GM13976 (cell line): ENCODE measurements at regions not wholly inside any gene's neighbourhood (a gene's known extent, or its start where the extent isn't known, plus 50 kb on each side); places are given as distances from the start of the nearest gene placed in this dataset.
"Not testable (repeated sequence)": the region's sequence is repeated elsewhere in the genome, so short reads cannot be mapped to it uniquely, and the experiment has no call there.

Experiments used
- DNase-seq: peaks from one replicate; pipeline ENCODE4 v3.0.0; 2012; ENCODE audit warnings: low spot score
- CTCF ChIP-seq: IDR thresholded peaks from 2 replicates; pipeline ENCODE4 v1.5.1; 2012; ENCODE audit warnings: borderline replicate concordance, mild to moderate bottlenecking; ENCODE audit not compliant: insufficient read depth; ENCODE audit errors: extremely low read depth, missing control alignments, control extremely low read depth
- in situ Hi-C: fragments of 300-500 bp; cut with MboI; formaldehyde crosslinking; loops from one replicate; pipeline ENCODE4 v1.12.0; 2022; ENCODE audit warnings: low sequenced_read_pairs, mixed read lengths, inconsistent platforms; ENCODE audit not compliant: unreplicated experiment

GRCh38 chr5:17992291-17992690 lies 358.0 kb downstream of the TAF11L14 start:
- TF ChIP-seq CTCF: no peak
- in situ Hi-C loops: no loop called here
- DNase-seq: no peak

- no peak for TF ChIP-seq CTCF
- no peak for DNase-seq
- in situ Hi-C loops: no loop called here
These were observed 361.7 kb downstream of the TAF11L14 start for GRCh38 chr5:17995997-17996396.

DNA sequence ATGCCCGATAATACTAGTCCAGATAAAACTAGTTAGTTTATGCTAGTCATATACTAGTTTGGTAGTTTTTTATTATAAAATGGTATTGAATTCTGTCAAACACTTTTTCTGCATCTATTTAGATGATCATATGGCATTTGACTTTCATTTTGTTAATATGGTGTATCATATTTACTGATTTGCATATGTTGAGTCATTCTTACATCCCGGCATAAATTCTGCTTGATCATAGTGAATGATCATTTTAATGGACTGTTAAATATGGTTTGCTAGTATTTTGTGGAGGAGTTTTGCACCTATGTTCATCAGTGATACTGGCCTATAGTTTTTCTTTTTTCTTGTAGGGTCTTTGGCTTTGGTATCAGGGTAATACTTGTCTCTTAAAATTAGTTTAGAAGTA lies 365.6 kb downstream of the TAF11L14 start:
- in situ Hi-C loops: no loop called here

GRCh38 chr5:18000744-18001143 lies 366.5 kb downstream of the TAF11L14 start:
- no peak for TF ChIP-seq CTCF
- DNase-seq: no peak
- in situ Hi-C loops: no loop called here

More for the DNA sequence above, 365.6 kb downstream of the TAF11L14 start:
- no peak for TF ChIP-seq CTCF
- DNase-seq: no peak

DNA sequence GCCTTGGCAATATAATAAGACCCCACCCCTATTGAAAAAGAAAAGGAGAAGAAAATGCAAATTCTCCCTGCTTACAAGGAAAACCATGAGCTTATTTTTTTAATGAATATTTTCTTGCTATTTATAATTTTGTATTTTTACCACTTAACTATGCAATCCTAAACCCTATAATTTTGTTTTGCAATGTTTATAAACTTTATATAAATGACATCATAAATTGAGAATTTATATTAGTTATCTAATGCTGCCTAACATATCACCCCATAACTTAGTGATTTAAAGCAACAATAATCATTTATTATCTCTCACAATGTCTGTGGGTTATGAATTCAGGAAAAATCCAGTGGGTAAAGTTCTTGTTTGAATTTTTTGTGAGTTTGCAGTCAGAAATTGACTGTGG lies 369.1 kb downstream of the TAF11L14 start:
- TF ChIP-seq CTCF: no peak
- in situ Hi-C loops: no loop called here
- DNase-seq: no peak

DNA sequence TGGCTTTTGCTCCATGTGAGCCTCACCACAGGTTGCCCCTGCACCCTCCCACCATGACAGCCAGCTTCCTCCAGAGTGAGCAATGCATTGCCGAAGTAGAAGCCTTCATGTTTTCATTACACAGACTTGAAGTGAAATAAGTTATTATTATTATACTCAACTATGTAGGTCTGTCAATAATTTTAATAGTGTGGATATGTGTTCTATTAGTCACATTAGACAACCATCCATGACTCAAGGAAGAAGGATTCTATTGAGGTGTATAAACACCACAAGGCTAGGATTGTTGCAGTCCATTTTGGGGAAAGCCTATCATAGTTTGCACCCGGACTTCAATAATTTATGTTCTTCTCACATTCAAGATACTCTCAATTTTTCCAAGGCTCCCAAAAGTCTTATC lies 369.5 kb downstream of the TAF11L14 start:
- in situ Hi-C loops: no loop called here
- no peak for TF ChIP-seq CTCF
- DNase-seq: no peak

- DNase-seq, in situ Hi-C loops: not testable (repeated sequence)
These were observed 372.0 kb downstream of the TAF11L14 start for GRCh38 chr5:18006235-18006634.
